ENCODE measurements at regions not wholly inside any gene's neighbourhood (a gene's known extent, or its start where the extent isn't known, plus 50 kb on each side); places are given as distances from the start of the nearest gene placed in this dataset.
A peak's percentile ranks its signal among the peaks of the same experiment; 100 is the strongest.

- Histone ChIP-seq H3K4me1 (ENCODE audit: insufficient read depth, low read length, poor library complexity, severe bottlenecking) (peaks cover 17% of the 10 kb centered on the region), H3K9me3 (ENCODE audit: insufficient read depth, low read depth, low read length) (no peaks in the 10 kb centered on the region), H4K20me1 (ENCODE audit: insufficient read depth, low read length, poor library complexity, severe bottlenecking) (no peaks in the 10 kb centered on the region), H3K79me2 (ENCODE audit: insufficient read depth, low read length) (no peaks in the 10 kb centered on the region), H3F3A (ENCODE audit: low read depth) (no peaks in the 10 kb centered on the region), H3K36me3 (ENCODE audit: insufficient read depth, low read length) (no peaks in the 10 kb centered on the region), H2AFZ (ENCODE audit: low read length) (no peak overlapping the region), H3K4me2 (ENCODE audit: low read depth, low read length, poor library complexity, severe bottlenecking) (no peak overlapping the region), H3K4me3 (ENCODE audit: low read length, poor library complexity, severe bottlenecking) (no peak overlapping the region), H3K9ac (ENCODE audit: low read depth, low read length, poor library complexity, severe bottlenecking) (no peak overlapping the region), H3K27me3 (ENCODE audit: insufficient read depth, low read length, poor library complexity, severe bottlenecking) (no peaks in the 10 kb centered on the region), H3K9me2 (replicated peaks; ENCODE audit: low read depth, low read length) (no peaks in the 10 kb centered on the region)
- no peak for TF ChIP-seq EZH2phosphoT487 (IDR thresholded peaks at IDR 0.05; ENCODE audit: borderline replicate concordance)
Measured at GRCh38 chr6:71387179-71387578, 98.6 kb downstream of the OGFRL1 start.

- Histone ChIP-seq H3K9me3 (ENCODE audit: insufficient read depth, low read depth, low read length) (no peaks in the 10 kb centered on the region), H3K9ac (ENCODE audit: low read depth, low read length, poor library complexity, severe bottlenecking) (no peak overlapping the region), H3K4me2 (ENCODE audit: low read depth, low read length, poor library complexity, severe bottlenecking) (peak overlapping the region; percentile 4), H3K36me3 (ENCODE audit: insufficient read depth, low read length) (no peaks in the 10 kb centered on the region), H3K9me2 (replicated peaks; ENCODE audit: low read depth, low read length) (no peaks in the 10 kb centered on the region), H2AFZ (ENCODE audit: low read length) (no peak overlapping the region), H3F3A (ENCODE audit: low read depth) (no peaks in the 10 kb centered on the region), H4K20me1 (ENCODE audit: insufficient read depth, low read length, poor library complexity, severe bottlenecking) (no peaks in the 10 kb centered on the region), H3K4me1 (ENCODE audit: insufficient read depth, low read length, poor library complexity, severe bottlenecking) (peaks cover 17% of the 10 kb centered on the region), H3K79me2 (ENCODE audit: insufficient read depth, low read length) (no peaks in the 10 kb centered on the region), H3K27me3 (ENCODE audit: insufficient read depth, low read length, poor library complexity, severe bottlenecking) (no peaks in the 10 kb centered on the region), H3K4me3 (ENCODE audit: low read length, poor library complexity, severe bottlenecking) (no peak overlapping the region)
- TF ChIP-seq, protein P1, sequence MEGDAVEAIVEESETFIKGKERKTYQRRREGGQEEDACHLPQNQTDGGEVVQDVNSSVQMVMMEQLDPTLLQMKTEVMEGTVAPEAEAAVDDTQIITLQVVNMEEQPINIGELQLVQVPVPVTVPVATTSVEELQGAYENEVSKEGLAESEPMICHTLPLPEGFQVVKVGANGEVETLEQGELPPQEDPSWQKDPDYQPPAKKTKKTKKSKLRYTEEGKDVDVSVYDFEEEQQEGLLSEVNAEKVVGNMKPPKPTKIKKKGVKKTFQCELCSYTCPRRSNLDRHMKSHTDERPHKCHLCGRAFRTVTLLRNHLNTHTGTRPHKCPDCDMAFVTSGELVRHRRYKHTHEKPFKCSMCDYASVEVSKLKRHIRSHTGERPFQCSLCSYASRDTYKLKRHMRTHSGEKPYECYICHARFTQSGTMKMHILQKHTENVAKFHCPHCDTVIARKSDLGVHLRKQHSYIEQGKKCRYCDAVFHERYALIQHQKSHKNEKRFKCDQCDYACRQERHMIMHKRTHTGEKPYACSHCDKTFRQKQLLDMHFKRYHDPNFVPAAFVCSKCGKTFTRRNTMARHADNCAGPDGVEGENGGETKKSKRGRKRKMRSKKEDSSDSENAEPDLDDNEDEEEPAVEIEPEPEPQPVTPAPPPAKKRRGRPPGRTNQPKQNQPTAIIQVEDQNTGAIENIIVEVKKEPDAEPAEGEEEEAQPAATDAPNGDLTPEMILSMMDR (conservative IDR thresholded peaks at IDR 0.05; ENCODE audit: low read length) = no peak
- TF ChIP-seq EZH2phosphoT487 (IDR thresholded peaks at IDR 0.05; ENCODE audit: borderline replicate concordance) = no peak
Measured at GRCh38 chr6:71388068-71388744, 99.6 kb downstream of the OGFRL1 start.

GRCh38 chr6:71388856-71389527 lies 100.4 kb downstream of the OGFRL1 start:
- H3K9me3 ChIP-seq (ENCODE audit: insufficient read depth, low read depth, low read length) = no peaks in the 10 kb centered on the region
- no peak overlapping the region for H3K9ac ChIP-seq (ENCODE audit: low read depth, low read length, poor library complexity, severe bottlenecking)
- TF ChIP-seq EZH2phosphoT487 (IDR thresholded peaks at IDR 0.05; ENCODE audit: borderline replicate concordance) = no peak
- TF ChIP-seq, protein P1 (conservative IDR thresholded peaks at IDR 0.05; ENCODE audit: low read length) = no peak
- no peaks in the 10 kb centered on the region for H3K27me3 ChIP-seq (ENCODE audit: insufficient read depth, low read length, poor library complexity, severe bottlenecking)
- peaks cover 13% of the 10 kb centered on the region for H3K4me1 ChIP-seq (ENCODE audit: insufficient read depth, low read length, poor library complexity, severe bottlenecking)
- H3F3A ChIP-seq (ENCODE audit: low read depth) = no peaks in the 10 kb centered on the region
- H3K79me2 ChIP-seq (ENCODE audit: insufficient read depth, low read length) = no peaks in the 10 kb centered on the region
- H3K9me2 ChIP-seq (replicated peaks; ENCODE audit: low read depth, low read length) = no peaks in the 10 kb centered on the region
- no peaks in the 10 kb centered on the region for H4K20me1 ChIP-seq (ENCODE audit: insufficient read depth, low read length, poor library complexity, severe bottlenecking)
- peak overlapping the region; percentile 4 for H3K4me2 ChIP-seq (ENCODE audit: low read depth, low read length, poor library complexity, severe bottlenecking)
- H2AFZ ChIP-seq (ENCODE audit: low read length) = no peak overlapping the region
- no peak overlapping the region for H3K4me3 ChIP-seq (ENCODE audit: low read length, poor library complexity, severe bottlenecking)
- H3K36me3 ChIP-seq (ENCODE audit: insufficient read depth, low read length) = no peaks in the 10 kb centered on the region

Measured in Loucy (cell line).